GM12872 (cell line): ENCODE measurements at regions not wholly inside any gene's neighbourhood (a gene's known extent, or its start where the extent isn't known, plus 50 kb on each side); places are given as distances from the start of the nearest gene placed in this dataset.

Experiments used
- CTCF ChIP-seq: IDR thresholded peaks from 3 replicates; pipeline ENCODE4 v1.5.1; 2011; ENCODE audit warnings: low read depth, mild to moderate bottlenecking, low read length, moderate library complexity; ENCODE audit not compliant: insufficient read depth

- no peak for TF ChIP-seq CTCF
Observed at GRCh38 chr2:21318263-21318662, 194.5 kb downstream of the TDRD15 start.

GRCh38 chr2:21326152-21326551 lies 202.4 kb downstream of the TDRD15 start:
- TF ChIP-seq CTCF, result no peak

GRCh38 chr2:21328177-21328576 lies 204.4 kb downstream of the TDRD15 start:
- no peak for TF ChIP-seq CTCF

- TF ChIP-seq CTCF, result no peak
Observed at GRCh38 chr2:21330786-21331391, 207.1 kb downstream of the TDRD15 start.

GRCh38 chr2:21331625-21332370 lies 208.0 kb downstream of the TDRD15 start:
- TF ChIP-seq CTCF, result no peak

GRCh38 chr2:21332993-21333625 lies 209.3 kb downstream of the TDRD15 start:
- TF ChIP-seq CTCF, result no peak

GRCh38 chr2:21333684-21334083 lies 209.9 kb downstream of the TDRD15 start:
- TF ChIP-seq CTCF, result no peak
